ENCODE measurements at regions not wholly inside any gene's neighbourhood (a gene's known extent, or its start where the extent isn't known, plus 50 kb on each side); places are given as distances from the start of the nearest gene placed in this dataset.

DNA sequence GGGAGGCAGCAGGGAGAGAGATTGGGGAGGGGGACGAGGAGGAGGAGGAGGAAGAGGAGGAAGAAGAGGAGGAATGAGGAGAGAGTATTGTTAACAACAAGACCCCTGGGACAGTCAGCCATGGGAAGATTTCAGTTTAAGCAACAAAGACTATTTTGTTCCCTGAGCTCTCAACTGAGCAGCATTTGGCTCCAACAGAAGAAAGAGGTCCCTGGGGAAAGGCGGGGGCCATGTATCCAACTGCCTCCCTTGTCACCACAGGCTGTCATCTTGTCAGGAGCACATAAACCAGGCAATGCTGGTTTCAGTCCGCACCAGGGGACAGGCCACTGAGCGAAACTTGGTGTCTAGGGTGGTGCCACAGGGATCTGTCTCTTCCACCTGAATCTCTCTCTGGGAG is 316.1 kb downstream of the TLE1 start:
- TF ChIP-seq, protein P1, sequence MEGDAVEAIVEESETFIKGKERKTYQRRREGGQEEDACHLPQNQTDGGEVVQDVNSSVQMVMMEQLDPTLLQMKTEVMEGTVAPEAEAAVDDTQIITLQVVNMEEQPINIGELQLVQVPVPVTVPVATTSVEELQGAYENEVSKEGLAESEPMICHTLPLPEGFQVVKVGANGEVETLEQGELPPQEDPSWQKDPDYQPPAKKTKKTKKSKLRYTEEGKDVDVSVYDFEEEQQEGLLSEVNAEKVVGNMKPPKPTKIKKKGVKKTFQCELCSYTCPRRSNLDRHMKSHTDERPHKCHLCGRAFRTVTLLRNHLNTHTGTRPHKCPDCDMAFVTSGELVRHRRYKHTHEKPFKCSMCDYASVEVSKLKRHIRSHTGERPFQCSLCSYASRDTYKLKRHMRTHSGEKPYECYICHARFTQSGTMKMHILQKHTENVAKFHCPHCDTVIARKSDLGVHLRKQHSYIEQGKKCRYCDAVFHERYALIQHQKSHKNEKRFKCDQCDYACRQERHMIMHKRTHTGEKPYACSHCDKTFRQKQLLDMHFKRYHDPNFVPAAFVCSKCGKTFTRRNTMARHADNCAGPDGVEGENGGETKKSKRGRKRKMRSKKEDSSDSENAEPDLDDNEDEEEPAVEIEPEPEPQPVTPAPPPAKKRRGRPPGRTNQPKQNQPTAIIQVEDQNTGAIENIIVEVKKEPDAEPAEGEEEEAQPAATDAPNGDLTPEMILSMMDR (IDR thresholded peaks at IDR 0.05; ENCODE audit: insufficient read depth, low read length, poor library complexity, severe bottlenecking): no peak
- no peak for TF ChIP-seq EZH2phosphoT487 (conservative IDR thresholded peaks at IDR 0.05; ENCODE audit: low read length)
